ENCODE measurements at regions not wholly inside any gene's neighbourhood (a gene's known extent, or its start where the extent isn't known, plus 50 kb on each side); places are given as distances from the start of the nearest gene placed in this dataset.
A peak's percentile ranks its signal among the peaks of the same experiment; 100 is the strongest.

- no peak overlapping the region for H3K4me3 Mint-ChIP-seq
- no peak for TF ChIP-seq EZH2phosphoT487 (IDR thresholded peaks at IDR 0.05)
- TF ChIP-seq CTCF (IDR thresholded peaks at IDR 0.05): no peak
- no peak for TF ChIP-seq EZH2 (IDR thresholded peaks at IDR 0.05)
- no peaks in the 10 kb centered on the region for H3F3A ChIP-seq (ENCODE audit: low read depth)
- H3K9me3 ChIP-seq (ENCODE audit: low read depth): no peaks in the 10 kb centered on the region
- no peaks in the 10 kb centered on the region for H3K79me2 ChIP-seq (ENCODE audit: low read depth)
- H3K4me1 ChIP-seq: no peaks in the 10 kb centered on the region
- no peaks in the 10 kb centered on the region for H3K36me3 Mint-ChIP-seq
- no peak overlapping the region for H3K27ac Mint-ChIP-seq
- H3K4me3 ChIP-seq: no peak overlapping the region
- no peaks in the 10 kb centered on the region for H4K20me1 ChIP-seq (ENCODE audit: low read depth)
- H3K4me1 Mint-ChIP-seq: no peaks in the 10 kb centered on the region
- H3K9me3 Mint-ChIP-seq: no peaks in the 10 kb centered on the region
- H2AFZ ChIP-seq (replicated peaks): no peak overlapping the region
- DNase-seq (ENCODE audit: low spot score): peak; percentile 5
- H3K36me3 ChIP-seq: no peaks in the 10 kb centered on the region
- H3K27me3 ChIP-seq: no peaks in the 10 kb centered on the region
- no peaks in the 10 kb centered on the region for H3K27me3 Mint-ChIP-seq (ENCODE audit: insufficient read depth, low read depth)
- no peak overlapping the region for H3K27ac ChIP-seq
- H3K9ac ChIP-seq: no peak overlapping the region
- H3K4me2 ChIP-seq: no peak overlapping the region
Measured at GRCh38 chr6:130547723-130548122, 181.9 kb downstream of the TMEM200A start.

GRCh38 chr6:130557481-130558112, 191.8 kb downstream of the TMEM200A start:
- H3K27ac ChIP-seq: no peak overlapping the region
- TF ChIP-seq EZH2 (IDR thresholded peaks at IDR 0.05) (no peak), CTCF (IDR thresholded peaks at IDR 0.05) (no peak), EZH2phosphoT487 (IDR thresholded peaks at IDR 0.05) (no peak)
- no peaks in the 10 kb centered on the region for H4K20me1 ChIP-seq (ENCODE audit: low read depth)
- no peak overlapping the region for H2AFZ ChIP-seq (replicated peaks)
- Mint-ChIP-seq H3K36me3 (no peaks in the 10 kb centered on the region), H3K4me1 (no peaks in the 10 kb centered on the region), H3K9me3 (no peaks in the 10 kb centered on the region), H3K4me3 (no peak overlapping the region), H3K27me3 (ENCODE audit: insufficient read depth, low read depth) (no peaks in the 10 kb centered on the region), H3K27ac (no peak overlapping the region)
- H3K79me2 ChIP-seq (ENCODE audit: low read depth): no peaks in the 10 kb centered on the region
- no peaks in the 10 kb centered on the region for H3K36me3 ChIP-seq
- H3K27me3 ChIP-seq: no peaks in the 10 kb centered on the region
- no peak for DNase-seq (ENCODE audit: low spot score)
- no peak overlapping the region for H3K9ac ChIP-seq
- no peaks in the 10 kb centered on the region for H3F3A ChIP-seq (ENCODE audit: low read depth)
- H3K4me3 ChIP-seq: no peak overlapping the region
- no peaks in the 10 kb centered on the region for H3K9me3 ChIP-seq (ENCODE audit: low read depth)
- no peak overlapping the region for H3K4me2 ChIP-seq
- no peaks in the 10 kb centered on the region for H3K4me1 ChIP-seq

GRCh38 chr6:130558131-130558530, 192.3 kb downstream of the TMEM200A start:
- Histone ChIP-seq H3K9ac (no peak overlapping the region), H3K79me2 (ENCODE audit: low read depth) (no peaks in the 10 kb centered on the region), H3K27ac (no peak overlapping the region), H3K9me3 (ENCODE audit: low read depth) (no peaks in the 10 kb centered on the region), H3K4me3 (no peak overlapping the region), H3K4me1 (no peaks in the 10 kb centered on the region), H3K27me3 (no peaks in the 10 kb centered on the region), H3F3A (ENCODE audit: low read depth) (no peaks in the 10 kb centered on the region), H3K4me2 (no peak overlapping the region), H3K36me3 (no peaks in the 10 kb centered on the region), H2AFZ (replicated peaks) (no peak overlapping the region), H4K20me1 (ENCODE audit: low read depth) (no peaks in the 10 kb centered on the region)
- Mint-ChIP-seq H3K4me3 (no peak overlapping the region), H3K9me3 (no peaks in the 10 kb centered on the region), H3K36me3 (no peaks in the 10 kb centered on the region), H3K4me1 (no peaks in the 10 kb centered on the region), H3K27ac (no peak overlapping the region), H3K27me3 (ENCODE audit: insufficient read depth, low read depth) (no peaks in the 10 kb centered on the region)
- TF ChIP-seq EZH2 (IDR thresholded peaks at IDR 0.05) (no peak), CTCF (IDR thresholded peaks at IDR 0.05) (no peak), EZH2phosphoT487 (IDR thresholded peaks at IDR 0.05) (no peak)
- no peak for DNase-seq (ENCODE audit: low spot score)
